ENCODE measurements at regions not wholly inside any gene's neighbourhood (a gene's known extent, or its start where the extent isn't known, plus 50 kb on each side); places are given as distances from the start of the nearest gene placed in this dataset.

GRCh38 chr9:81231011-81231410 is 458.3 kb downstream of the TLE1 start:
- TF ChIP-seq EZH2 (IDR thresholded peaks at IDR 0.05) = no peak
- no peak for TF ChIP-seq POLR2AphosphoS5 (IDR thresholded peaks at IDR 0.05; ENCODE audit: borderline replicate concordance, low read depth, low read length)
- TF ChIP-seq FOXP2 (optimal IDR thresholded peaks at IDR 0.05; ENCODE audit: control extremely low read depth, extremely low read length, insufficient read depth) = no peak
- Histone ChIP-seq H3K36me3 (ENCODE audit: insufficient read depth, low read length) (no peaks in the 10 kb centered on the region), H3K9ac (ENCODE audit: insufficient read length) (no peak overlapping the region), H3K27ac (no peak overlapping the region), H3K9me3 (ENCODE audit: low read depth, low read length) (no peaks in the 10 kb centered on the region), H3K4me3 (no peak overlapping the region)
- no peak for DNase-seq (ENCODE audit: low read depth, low spot score)

- no peak for DNase-seq (ENCODE audit: low read depth, low spot score)
- H3K9ac ChIP-seq (ENCODE audit: insufficient read length) = no peak overlapping the region
- H3K27ac ChIP-seq = no peak overlapping the region
- no peaks in the 10 kb centered on the region for H3K36me3 ChIP-seq (ENCODE audit: insufficient read depth, low read length)
- TF ChIP-seq POLR2AphosphoS5 (IDR thresholded peaks at IDR 0.05; ENCODE audit: borderline replicate concordance, low read depth, low read length) (no peak), FOXP2 (optimal IDR thresholded peaks at IDR 0.05; ENCODE audit: control extremely low read depth, extremely low read length, insufficient read depth) (no peak), EZH2 (IDR thresholded peaks at IDR 0.05) (no peak)
- no peaks in the 10 kb centered on the region for H3K9me3 ChIP-seq (ENCODE audit: low read depth, low read length)
- H3K4me3 ChIP-seq = no peak overlapping the region
Observed at GRCh38 chr9:81227507-81228245, 461.7 kb downstream of the TLE1 start.

- H3K9me3 ChIP-seq (ENCODE audit: low read depth, low read length) = no peaks in the 10 kb centered on the region
- H3K27ac ChIP-seq = no peak overlapping the region
- TF ChIP-seq EZH2 (IDR thresholded peaks at IDR 0.05) = no peak
- TF ChIP-seq POLR2AphosphoS5 (IDR thresholded peaks at IDR 0.05; ENCODE audit: borderline replicate concordance, low read depth, low read length) = no peak
- no peak for TF ChIP-seq FOXP2 (optimal IDR thresholded peaks at IDR 0.05; ENCODE audit: control extremely low read depth, extremely low read length, insufficient read depth)
- H3K36me3 ChIP-seq (ENCODE audit: insufficient read depth, low read length) = no peaks in the 10 kb centered on the region
- no peak overlapping the region for H3K9ac ChIP-seq (ENCODE audit: insufficient read length)
- H3K4me3 ChIP-seq = no peak overlapping the region
- no peak for DNase-seq (ENCODE audit: low read depth, low spot score)
Observed at GRCh38 chr9:81225596-81225995, 463.8 kb downstream of the TLE1 start.

- Histone ChIP-seq H3K9ac (ENCODE audit: insufficient read length) (no peak overlapping the region), H3K36me3 (ENCODE audit: insufficient read depth, low read length) (no peaks in the 10 kb centered on the region), H3K4me3 (no peak overlapping the region), H3K27ac (no peak overlapping the region), H3K9me3 (ENCODE audit: low read depth, low read length) (no peaks in the 10 kb centered on the region)
- TF ChIP-seq FOXP2 (optimal IDR thresholded peaks at IDR 0.05; ENCODE audit: control extremely low read depth, extremely low read length, insufficient read depth) (no peak), EZH2 (IDR thresholded peaks at IDR 0.05) (no peak), POLR2AphosphoS5 (IDR thresholded peaks at IDR 0.05; ENCODE audit: borderline replicate concordance, low read depth, low read length) (no peak)
- DNase-seq (ENCODE audit: low read depth, low spot score) = no peak
Observed at GRCh38 chr9:81224166-81225081, 464.9 kb downstream of the TLE1 start.

- no peaks in the 10 kb centered on the region for H3K36me3 ChIP-seq (ENCODE audit: insufficient read depth, low read length)
- DNase-seq (ENCODE audit: low read depth, low spot score) = no peak
- no peaks in the 10 kb centered on the region for H3K9me3 ChIP-seq (ENCODE audit: low read depth, low read length)
- H3K4me3 ChIP-seq = no peak overlapping the region
- no peak overlapping the region for H3K27ac ChIP-seq
- H3K9ac ChIP-seq (ENCODE audit: insufficient read length) = no peak overlapping the region
- TF ChIP-seq EZH2 (IDR thresholded peaks at IDR 0.05) (no peak), POLR2AphosphoS5 (IDR thresholded peaks at IDR 0.05; ENCODE audit: borderline replicate concordance, low read depth, low read length) (no peak), FOXP2 (optimal IDR thresholded peaks at IDR 0.05; ENCODE audit: control extremely low read depth, extremely low read length, insufficient read depth) (no peak)
Observed at GRCh38 chr9:81214975-81215374, 474.4 kb downstream of the TLE1 start.

GRCh38 chr9:81213456-81213855 is 475.9 kb downstream of the TLE1 start:
- H3K9me3 ChIP-seq (ENCODE audit: low read depth, low read length) = no peaks in the 10 kb centered on the region
- TF ChIP-seq EZH2 (IDR thresholded peaks at IDR 0.05) (no peak), FOXP2 (optimal IDR thresholded peaks at IDR 0.05; ENCODE audit: control extremely low read depth, extremely low read length, insufficient read depth) (no peak), POLR2AphosphoS5 (IDR thresholded peaks at IDR 0.05; ENCODE audit: borderline replicate concordance, low read depth, low read length) (no peak)
- no peak for DNase-seq (ENCODE audit: low read depth, low spot score)
- H3K27ac ChIP-seq = no peak overlapping the region
- H3K4me3 ChIP-seq = no peak overlapping the region
- no peaks in the 10 kb centered on the region for H3K36me3 ChIP-seq (ENCODE audit: insufficient read depth, low read length)
- H3K9ac ChIP-seq (ENCODE audit: insufficient read length) = no peak overlapping the region

GRCh38 chr9:81211741-81212140 is 477.6 kb downstream of the TLE1 start:
- H3K4me3 ChIP-seq = no peak overlapping the region
- no peak overlapping the region for H3K9ac ChIP-seq (ENCODE audit: insufficient read length)
- H3K9me3 ChIP-seq (ENCODE audit: low read depth, low read length) = no peaks in the 10 kb centered on the region
- no peak for DNase-seq (ENCODE audit: low read depth, low spot score)
- no peaks in the 10 kb centered on the region for H3K36me3 ChIP-seq (ENCODE audit: insufficient read depth, low read length)
- TF ChIP-seq FOXP2 (optimal IDR thresholded peaks at IDR 0.05; ENCODE audit: control extremely low read depth, extremely low read length, insufficient read depth) = no peak
- TF ChIP-seq EZH2 (IDR thresholded peaks at IDR 0.05) = no peak
- no peak for TF ChIP-seq POLR2AphosphoS5 (IDR thresholded peaks at IDR 0.05; ENCODE audit: borderline replicate concordance, low read depth, low read length)
- H3K27ac ChIP-seq = no peak overlapping the region

GRCh38 chr9:81207651-81208050 is 481.7 kb downstream of the TLE1 start:
- H3K4me3 ChIP-seq = no peak overlapping the region
- H3K36me3 ChIP-seq (ENCODE audit: insufficient read depth, low read length) = no peaks in the 10 kb centered on the region
- no peak for TF ChIP-seq FOXP2 (optimal IDR thresholded peaks at IDR 0.05; ENCODE audit: control extremely low read depth, extremely low read length, insufficient read depth)
- no peak for TF ChIP-seq EZH2 (IDR thresholded peaks at IDR 0.05)
- no peak for TF ChIP-seq POLR2AphosphoS5 (IDR thresholded peaks at IDR 0.05; ENCODE audit: borderline replicate concordance, low read depth, low read length)
- H3K27ac ChIP-seq = no peak overlapping the region
- no peak for DNase-seq (ENCODE audit: low read depth, low spot score)
- no peak overlapping the region for H3K9ac ChIP-seq (ENCODE audit: insufficient read length)
- H3K9me3 ChIP-seq (ENCODE audit: low read depth, low read length) = no peaks in the 10 kb centered on the region
